Prostate gland (tissue), 2 donors: ENCODE measurements at regions not wholly inside any gene's neighbourhood (a gene's known extent, or its start where the extent isn't known, plus 50 kb on each side); places are given as distances from the start of the nearest gene placed in this dataset.

Experiments
- DNase-seq: peaks from one replicate; pipeline ENCODE4 v3.0.0-alpha.2; 2019; ENCODE audit warnings: low spot score
- H3K27ac ChIP-seq, 2 donors: fragments of 200-600 bp; sonication (generic); 2 replicates each; pipeline ENCODE4 v1.5.1; 2017 to 2019
- H3K27me3 ChIP-seq: fragments of 200-600 bp; sonication (generic); replicated peaks from 2 replicates; pipeline ENCODE4 v1.5.1; 2019; ENCODE audit not compliant: insufficient read depth
- H3K36me3 ChIP-seq, 2 donors: fragments of 200-600 bp; sonication (generic); 1 replicate in 1 of 2; 2 replicates in 1 of 2; pipeline versions ENCODE4 v1.5.1 to v1.8.1; 2017 to 2019
- H3K4me1 ChIP-seq: fragments of 200-600 bp; sonication (generic); replicated peaks from 2 replicates; pipeline ENCODE4 v1.5.1; 2019
- H3K4me3 ChIP-seq, 2 donors: fragments of 200-600 bp; sonication (generic); 2 replicates each; pipeline ENCODE4 v1.5.1; 2017 to 2019
- H3K9me3 ChIP-seq: fragments of 200-600 bp; sonication (generic); 2 replicates; pipeline ENCODE4 v1.5.1; 2017
- POLR2A ChIP-seq: fragments of 450-650 bp; IDR thresholded peaks from one replicate; pipeline ENCODE4 v1.6.1; 2016; ENCODE audit warnings: antibody characterized with exemption, mild to moderate bottlenecking
- POLR2AphosphoS5 ChIP-seq: sonication (generic); formaldehyde crosslinking; IDR thresholded peaks from one replicate; pipeline ENCODE4 v1.6.1; 2017; ENCODE audit warnings: antibody characterized with exemption
- WGBS: methylation state at CpG from one replicate; pipeline ENCODE4 v1.1.5; 2018; 5-methylcytosine and 5-hydroxymethylcytosine counted together
- intact Hi-C: fragments of 100-400 bp; cut with DNase I; formaldehyde crosslinking; loops from one replicate; pipeline ENCODE4 v1.14.2; 2022
- small RNA-seq, 2 donors: library from RNA; depleted of rRNA; stranded (forward); fragments of <200 nt; gene quantifications; one replicate each; pipeline ENCODE3, GENCODE V24; 2016
- TF ChIP-seq, protein P1 (sequence below), 4 experiments: fragments of 200-600 bp in 2 of 4; fragments of 450-650 bp in 2 of 4; sonication (generic) in 2 of 4; IDR thresholded peaks; 1 replicate in 3 of 4; 2 replicates in 1 of 4; pipeline ENCODE4 v1.5.1; 2016 to 2019; ENCODE audit warnings: antibody characterized with exemption in 4 of 4, mild to moderate bottlenecking in 2 of 4, moderate library complexity in 2 of 4

DNA sequence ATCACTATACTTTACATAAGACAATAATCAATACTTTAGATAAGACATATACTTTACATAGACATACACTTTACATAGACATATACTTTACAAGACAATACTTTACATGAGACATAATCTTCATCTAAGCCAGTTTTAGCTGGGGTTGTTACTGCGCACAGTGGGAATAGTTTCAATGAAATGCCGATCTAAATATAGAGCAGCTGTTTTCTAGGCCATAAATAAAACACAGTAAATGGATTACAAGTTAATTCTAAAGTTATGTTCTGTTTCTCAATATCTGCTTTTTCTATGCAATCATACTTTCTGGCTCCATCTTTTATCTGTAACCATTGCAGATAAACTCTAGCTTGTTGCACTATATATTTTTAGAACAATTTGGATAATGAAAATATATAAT, 1470.6 kb upstream of the PABPC4L start:
- Histone ChIP-seq H3K4me1 (no peaks in the 10 kb centered on the region), H3K27ac (no peak overlapping the region), H3K36me3 (no peaks in the 10 kb centered on the region), H3K4me3 (no peak overlapping the region), H3K9me3 (no peaks in the 10 kb centered on the region), H3K27me3 (no peaks in the 10 kb centered on the region)
- intact Hi-C loops = no loop called here
- DNase-seq = no peak
- 94% methylated on average over 2 of the region's 2 CpGs for WGBS
- TF ChIP-seq POLR2A (no peak), POLR2AphosphoS5 (no peak)
- TF ChIP-seq, protein P1, sequence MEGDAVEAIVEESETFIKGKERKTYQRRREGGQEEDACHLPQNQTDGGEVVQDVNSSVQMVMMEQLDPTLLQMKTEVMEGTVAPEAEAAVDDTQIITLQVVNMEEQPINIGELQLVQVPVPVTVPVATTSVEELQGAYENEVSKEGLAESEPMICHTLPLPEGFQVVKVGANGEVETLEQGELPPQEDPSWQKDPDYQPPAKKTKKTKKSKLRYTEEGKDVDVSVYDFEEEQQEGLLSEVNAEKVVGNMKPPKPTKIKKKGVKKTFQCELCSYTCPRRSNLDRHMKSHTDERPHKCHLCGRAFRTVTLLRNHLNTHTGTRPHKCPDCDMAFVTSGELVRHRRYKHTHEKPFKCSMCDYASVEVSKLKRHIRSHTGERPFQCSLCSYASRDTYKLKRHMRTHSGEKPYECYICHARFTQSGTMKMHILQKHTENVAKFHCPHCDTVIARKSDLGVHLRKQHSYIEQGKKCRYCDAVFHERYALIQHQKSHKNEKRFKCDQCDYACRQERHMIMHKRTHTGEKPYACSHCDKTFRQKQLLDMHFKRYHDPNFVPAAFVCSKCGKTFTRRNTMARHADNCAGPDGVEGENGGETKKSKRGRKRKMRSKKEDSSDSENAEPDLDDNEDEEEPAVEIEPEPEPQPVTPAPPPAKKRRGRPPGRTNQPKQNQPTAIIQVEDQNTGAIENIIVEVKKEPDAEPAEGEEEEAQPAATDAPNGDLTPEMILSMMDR (IDR thresholded peaks at IDR 0.05) = no peak

DNA sequence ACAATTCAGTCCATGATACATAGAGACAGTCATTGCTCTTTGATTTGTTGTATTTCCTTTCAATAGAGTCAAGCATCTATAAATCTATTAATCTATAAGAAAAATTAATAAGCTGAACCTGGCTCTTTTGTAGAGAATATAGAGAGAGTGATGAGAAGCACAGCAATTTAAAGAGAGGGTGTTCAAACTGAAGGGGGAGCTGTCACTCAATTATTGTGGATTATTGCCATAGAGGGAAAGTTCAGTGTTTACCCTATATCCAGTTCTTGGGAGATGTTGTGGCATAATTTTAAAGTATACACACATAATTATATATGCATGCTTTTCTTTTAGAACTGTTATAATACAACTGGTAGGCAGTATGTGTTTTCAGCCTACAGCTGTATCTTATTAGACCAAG, 1469.0 kb upstream of the PABPC4L start:
- no peaks in the 10 kb centered on the region for H3K9me3 ChIP-seq
- TF ChIP-seq, protein P1 (IDR thresholded peaks at IDR 0.05) = no peak
- TF ChIP-seq POLR2AphosphoS5 (no peak), POLR2A (no peak)

More for the DNA sequence above, 1469.0 kb upstream of the PABPC4L start:
- DNase-seq = no peak
- no peaks in the 10 kb centered on the region for H3K4me1 ChIP-seq
- H3K27me3 ChIP-seq = no peaks in the 10 kb centered on the region
- intact Hi-C loops = no loop called here
- H3K27ac ChIP-seq = no peak overlapping the region
- no peaks in the 10 kb centered on the region for H3K36me3 ChIP-seq
- H3K4me3 ChIP-seq = no peak overlapping the region

Small RNA genes lying in the stretch of these regions (small RNA-seq; reads per million reads assigned to genes)
- gene RNU1-89P (0 reads per million in 2 donors), gene SERF1AP1 (0 reads per million in 2 donors)
